Gastroesophageal sphincter (tissue), 3 donors: ENCODE measurements at regions not wholly inside any gene's neighbourhood (a gene's known extent, or its start where the extent isn't known, plus 50 kb on each side); places are given as distances from the start of the nearest gene placed in this dataset.

ENCODE experiments used
- CTCF ChIP-seq, 4 experiments: fragments of 200-600 bp in 2 of 4; fragments of 450-650 bp in 2 of 4; sonication (generic) in 1 of 4; IDR thresholded peaks; one replicate each; pipeline ENCODE4 v1.5.1; 2017 to 2019; ENCODE audit warnings: antibody characterized with exemption in 4 of 4, mild to moderate bottlenecking in 2 of 4, moderate library complexity in 2 of 4
- POLR2A ChIP-seq, 2 donors: fragments of 450-650 bp; IDR thresholded peaks; one replicate each; pipeline ENCODE4 v1.6.1; 2017; ENCODE audit warnings: antibody characterized with exemption in 2 of 2, mild to moderate bottlenecking in 2 of 2, moderate library complexity in 1 of 2
- POLR2AphosphoS5 ChIP-seq: sonication (generic); formaldehyde crosslinking; IDR thresholded peaks from one replicate; pipeline ENCODE4 v1.6.1; 2017; ENCODE audit warnings: antibody characterized with exemption

GRCh38 chr4:133068083-133068482, 81.0 kb upstream of the PCDH10 start:
- no peak for TF ChIP-seq POLR2AphosphoS5
- TF ChIP-seq CTCF (IDR thresholded peaks at IDR 0.05): no peak
- no peak for TF ChIP-seq POLR2A (IDR thresholded peaks at IDR 0.05)
